ENCODE measurements at regions not wholly inside any gene's neighbourhood (a gene's known extent, or its start where the extent isn't known, plus 50 kb on each side); places are given as distances from the start of the nearest gene placed in this dataset.

GRCh38 chr11:25293166-25293565 is 796.3 kb downstream of the LUZP2 start:
- Histone ChIP-seq H2AFZ (ENCODE audit: control insufficient read depth, low read length) (no peak overlapping the region), H3K79me2 (ENCODE audit: control insufficient read depth, insufficient read depth, low read length) (no peaks in the 10 kb centered on the region), H3K36me3 (ENCODE audit: control insufficient read depth in 2 of 2, extremely low read depth in 1 of 2, insufficient read depth in 2 of 2, low read length in 2 of 2) (no peaks in the 10 kb centered on the region), H3K27me3 (ENCODE audit: control insufficient read depth, extremely low read depth, insufficient read depth, low read length) (no peaks in the 10 kb centered on the region), H4K20me1 (ENCODE audit: control insufficient read depth, extremely low read depth, insufficient read depth, low read length) (no peaks in the 10 kb centered on the region), H3K9me1 (ENCODE audit: control insufficient read depth, extremely low read depth, insufficient read depth, low read length) (no peaks in the 10 kb centered on the region), H3K4me2 (ENCODE audit: control insufficient read depth, extremely low read depth, insufficient read depth, low read depth, low read length) (no peak overlapping the region), H3K27ac (ENCODE audit: control insufficient read depth, insufficient read depth, low read length) (no peak overlapping the region), H3K4me3 (ENCODE audit: control insufficient read depth in 2 of 3, extremely low read depth in 1 of 3, insufficient read depth in 2 of 3, low read depth in 1 of 3, low read length in 3 of 3) (no peak overlapping the region), H3K9ac (ENCODE audit: control insufficient read depth, extremely low read depth, insufficient read depth, low read length) (no peak overlapping the region), H3K4me1 (ENCODE audit: control insufficient read depth, extremely low read depth, insufficient read depth, low read length) (no peaks in the 10 kb centered on the region), H3K9me3 (ENCODE audit: control insufficient read depth, low read depth, low read length) (no peaks in the 10 kb centered on the region)
- TF ChIP-seq, protein P1, sequence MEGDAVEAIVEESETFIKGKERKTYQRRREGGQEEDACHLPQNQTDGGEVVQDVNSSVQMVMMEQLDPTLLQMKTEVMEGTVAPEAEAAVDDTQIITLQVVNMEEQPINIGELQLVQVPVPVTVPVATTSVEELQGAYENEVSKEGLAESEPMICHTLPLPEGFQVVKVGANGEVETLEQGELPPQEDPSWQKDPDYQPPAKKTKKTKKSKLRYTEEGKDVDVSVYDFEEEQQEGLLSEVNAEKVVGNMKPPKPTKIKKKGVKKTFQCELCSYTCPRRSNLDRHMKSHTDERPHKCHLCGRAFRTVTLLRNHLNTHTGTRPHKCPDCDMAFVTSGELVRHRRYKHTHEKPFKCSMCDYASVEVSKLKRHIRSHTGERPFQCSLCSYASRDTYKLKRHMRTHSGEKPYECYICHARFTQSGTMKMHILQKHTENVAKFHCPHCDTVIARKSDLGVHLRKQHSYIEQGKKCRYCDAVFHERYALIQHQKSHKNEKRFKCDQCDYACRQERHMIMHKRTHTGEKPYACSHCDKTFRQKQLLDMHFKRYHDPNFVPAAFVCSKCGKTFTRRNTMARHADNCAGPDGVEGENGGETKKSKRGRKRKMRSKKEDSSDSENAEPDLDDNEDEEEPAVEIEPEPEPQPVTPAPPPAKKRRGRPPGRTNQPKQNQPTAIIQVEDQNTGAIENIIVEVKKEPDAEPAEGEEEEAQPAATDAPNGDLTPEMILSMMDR (optimal IDR thresholded peaks at IDR 0.05 in 1 of 3, IDR thresholded peaks at IDR 0.05 in 1 of 3, conservative IDR thresholded peaks at IDR 0.05 in 1 of 3; ENCODE audit: extremely low read depth in 1 of 3, insufficient read depth in 2 of 3, low read length in 3 of 3): no peak
- no peak for TF ChIP-seq EZH2 (IDR thresholded peaks at IDR 0.05; ENCODE audit: low read length)
- no peak for DNase-seq (ENCODE audit: low read depth, low spot score)
- dilution Hi-C loops (cut with MboI; ENCODE audit: extremely low pct_ligation_motif_present, low sequenced_read_pairs): no loop called here
- no peak for FAIRE-seq

DNA sequence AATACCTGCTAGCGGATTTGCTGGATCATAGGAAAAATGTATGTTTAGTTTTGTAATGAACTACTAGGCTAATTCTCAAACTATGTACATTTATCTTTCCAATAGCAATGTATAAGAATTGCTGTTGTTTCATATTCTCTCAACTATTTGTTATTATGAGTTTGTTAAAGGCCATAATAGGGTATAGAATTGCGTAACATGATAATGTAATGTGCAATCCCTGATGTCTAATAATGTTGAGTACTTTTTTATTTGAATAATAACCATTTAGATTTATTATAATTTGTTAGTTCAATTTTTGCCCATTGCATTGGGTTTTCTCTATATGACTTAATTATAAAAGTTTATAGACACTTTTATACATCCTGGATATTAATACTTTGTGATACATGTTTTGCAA is 801.6 kb downstream of the LUZP2 start:
- Histone ChIP-seq H3K79me2 (ENCODE audit: control insufficient read depth, insufficient read depth, low read length) (no peaks in the 10 kb centered on the region), H2AFZ (ENCODE audit: control insufficient read depth, low read length) (no peak overlapping the region), H3K9me1 (ENCODE audit: control insufficient read depth, extremely low read depth, insufficient read depth, low read length) (no peaks in the 10 kb centered on the region), H3K4me3 (ENCODE audit: control insufficient read depth in 2 of 3, extremely low read depth in 1 of 3, insufficient read depth in 2 of 3, low read depth in 1 of 3, low read length in 3 of 3) (no peak overlapping the region), H3K9ac (ENCODE audit: control insufficient read depth, extremely low read depth, insufficient read depth, low read length) (no peak overlapping the region), H3K9me3 (ENCODE audit: control insufficient read depth, low read depth, low read length) (no peaks in the 10 kb centered on the region), H3K27ac (ENCODE audit: control insufficient read depth, insufficient read depth, low read length) (no peak overlapping the region), H3K27me3 (ENCODE audit: control insufficient read depth, extremely low read depth, insufficient read depth, low read length) (no peaks in the 10 kb centered on the region), H3K4me1 (ENCODE audit: control insufficient read depth, extremely low read depth, insufficient read depth, low read length) (no peaks in the 10 kb centered on the region), H4K20me1 (ENCODE audit: control insufficient read depth, extremely low read depth, insufficient read depth, low read length) (no peaks in the 10 kb centered on the region), H3K4me2 (ENCODE audit: control insufficient read depth, extremely low read depth, insufficient read depth, low read depth, low read length) (no peak overlapping the region), H3K36me3 (ENCODE audit: control insufficient read depth in 2 of 2, extremely low read depth in 1 of 2, insufficient read depth in 2 of 2, low read length in 2 of 2) (no peaks in the 10 kb centered on the region)
- TF ChIP-seq, protein P1 (optimal IDR thresholded peaks at IDR 0.05 in 1 of 3, IDR thresholded peaks at IDR 0.05 in 1 of 3, conservative IDR thresholded peaks at IDR 0.05 in 1 of 3; ENCODE audit: extremely low read depth in 1 of 3, insufficient read depth in 2 of 3, low read length in 3 of 3): no peak
- no peak for TF ChIP-seq EZH2 (IDR thresholded peaks at IDR 0.05; ENCODE audit: low read length)
- dilution Hi-C loops (cut with MboI; ENCODE audit: extremely low pct_ligation_motif_present, low sequenced_read_pairs): no loop called here
- FAIRE-seq: no peak
- DNase-seq (ENCODE audit: low read depth, low spot score): no peak

All from keratinocyte (primary cell).